Effector CD8-positive, alpha-beta T cell (primary cell): ENCODE measurements at regions not wholly inside any gene's neighbourhood (a gene's known extent, or its start where the extent isn't known, plus 50 kb on each side); places are given as distances from the start of the nearest gene placed in this dataset.
"Not testable (repeated sequence)": the region's sequence is repeated elsewhere in the genome, so short reads cannot be mapped to it uniquely, and the experiment has no call there.

Source experiments
- DNase-seq: peaks from one replicate; lab custom pipeline; 2025; lab: John Stamatoyannopoulos, UW

DNA sequence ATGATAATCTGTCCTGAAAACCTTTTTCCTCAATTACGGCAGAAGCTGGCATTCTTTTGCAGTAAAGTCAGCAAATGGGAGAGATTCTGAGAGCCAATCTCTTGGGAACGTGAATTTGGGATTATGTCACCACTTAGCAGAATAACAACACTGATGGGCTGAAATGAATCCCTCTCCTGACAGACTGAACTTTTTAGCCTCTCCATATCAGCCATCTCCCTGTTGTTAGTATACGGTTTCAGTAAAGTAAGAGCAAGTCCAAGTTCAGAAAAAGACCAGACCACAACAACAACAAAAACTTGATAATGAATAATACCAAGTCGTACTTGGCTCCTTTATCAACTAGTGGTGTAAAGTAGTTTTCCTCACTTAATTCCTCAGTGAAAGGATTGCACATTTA is 1048.8 kb downstream of the GATA3 start:
- DNase-seq = no peak

DNA sequence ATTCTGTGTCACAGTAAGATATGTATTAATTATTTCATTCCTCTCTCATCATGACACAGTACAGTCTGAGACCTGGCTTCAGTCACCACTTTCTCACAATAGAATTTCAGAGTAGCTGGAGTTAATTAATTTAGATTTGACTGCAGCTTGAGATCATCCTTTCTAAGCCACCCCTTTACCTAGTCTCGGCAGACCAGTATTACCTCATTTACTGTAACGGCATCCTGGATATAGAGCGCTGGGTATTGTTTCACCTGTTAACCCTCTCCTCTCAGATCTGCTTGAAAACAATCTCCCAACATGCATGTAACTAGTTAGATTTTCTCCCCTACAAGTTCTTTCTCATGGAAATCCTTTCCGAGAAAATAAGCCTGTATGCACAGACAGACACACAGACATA is 1057.5 kb downstream of the GATA3 start:
- no peak for DNase-seq

DNA sequence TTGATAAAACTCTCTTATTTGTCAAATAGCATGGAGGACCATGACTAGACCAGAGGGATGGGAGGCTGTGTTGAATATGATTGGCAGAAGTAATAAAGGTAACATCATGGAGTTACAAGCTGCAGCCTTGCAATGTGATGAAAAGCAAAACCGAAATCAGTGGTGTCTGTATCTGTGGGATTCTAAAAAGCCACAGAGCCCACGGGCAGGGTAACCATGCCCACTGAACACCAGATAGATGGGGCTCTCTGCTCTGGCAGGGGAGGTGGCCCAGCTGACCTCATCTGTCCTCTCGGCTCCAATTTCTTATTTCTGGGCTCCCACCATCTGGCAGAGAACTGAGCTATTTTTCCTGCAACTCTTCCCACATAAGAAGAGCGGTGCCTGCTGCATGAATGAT is 1072.2 kb downstream of the GATA3 start:
- no peak for DNase-seq

DNA sequence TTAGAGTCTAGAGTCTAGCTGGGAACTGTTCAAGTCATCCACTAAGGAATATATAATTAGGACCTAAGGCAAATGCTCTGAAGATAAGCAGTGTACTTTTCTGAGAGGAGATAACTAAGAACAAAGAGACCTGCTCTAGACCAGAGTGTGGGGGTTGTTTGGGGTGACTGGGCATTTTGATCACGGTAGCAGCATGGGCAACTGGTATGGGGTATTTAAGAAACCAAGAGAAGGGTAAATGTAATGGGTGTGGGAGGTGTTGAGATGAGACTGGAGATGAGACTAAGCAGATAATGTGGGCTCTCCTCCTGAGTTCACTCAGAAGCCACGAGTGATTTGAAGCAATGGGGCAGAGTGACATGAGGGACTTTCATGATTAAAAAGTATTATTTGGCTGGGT is 1082.9 kb downstream of the GATA3 start:
- DNase-seq = no peak

DNA sequence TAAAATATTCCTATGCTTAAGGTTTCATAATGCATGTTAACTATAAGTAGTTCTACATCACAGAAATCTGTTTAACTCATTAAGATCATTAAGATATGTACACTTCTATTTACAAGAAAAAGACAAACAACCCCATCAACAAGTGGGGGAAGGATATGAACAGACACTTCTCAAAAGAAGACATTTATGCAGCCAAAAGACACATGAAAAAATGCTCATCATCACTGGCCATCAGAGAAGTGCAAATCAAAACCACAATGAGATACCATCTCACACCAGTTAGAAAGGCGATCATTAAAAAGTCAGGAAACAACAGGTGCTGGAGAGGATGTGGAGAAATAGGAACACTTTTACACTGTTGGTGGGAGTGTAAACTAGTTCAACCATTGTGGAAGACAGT is 1084.3 kb downstream of the GATA3 start:
- not testable (repeated sequence) for DNase-seq

DNA sequence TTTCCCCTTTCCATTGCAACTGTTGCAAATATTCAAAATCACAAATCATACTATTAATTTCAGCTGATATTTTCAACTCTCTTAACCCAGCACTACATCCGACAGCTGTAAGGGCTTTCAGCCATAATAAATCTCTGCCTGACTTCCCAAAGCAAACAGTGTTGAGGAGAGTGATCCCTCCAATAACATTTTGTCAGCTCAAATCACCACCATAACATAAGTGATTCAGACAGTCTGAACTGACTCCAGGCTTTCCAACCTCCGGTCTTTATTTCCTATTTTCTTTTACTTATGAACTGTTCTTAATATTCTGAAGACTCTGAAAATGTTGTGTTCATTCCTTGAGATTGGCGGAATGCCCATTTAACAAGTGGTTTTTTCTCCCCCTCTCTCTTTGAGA is 1085.9 kb downstream of the GATA3 start:
- no peak for DNase-seq

DNA sequence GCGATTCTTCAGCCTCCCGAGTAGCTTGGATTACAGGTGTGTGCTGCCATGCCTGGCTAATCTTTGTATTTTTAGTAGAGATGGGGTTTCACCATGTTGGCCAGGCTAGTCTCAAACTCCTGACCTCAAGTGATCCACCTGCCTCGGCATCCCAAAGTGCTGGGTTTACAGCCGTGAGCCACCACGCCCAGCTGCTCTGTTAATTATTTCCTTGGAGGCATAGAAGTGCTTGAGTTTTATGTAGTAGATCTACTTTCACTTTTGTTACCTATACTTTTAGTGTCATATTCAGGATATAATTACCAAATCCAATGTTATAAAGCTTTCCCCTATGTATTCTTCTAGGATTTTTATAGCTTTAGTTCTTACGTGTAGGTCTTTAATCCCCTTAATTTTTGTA is 1093.0 kb downstream of the GATA3 start:
- DNase-seq = no peak

DNA sequence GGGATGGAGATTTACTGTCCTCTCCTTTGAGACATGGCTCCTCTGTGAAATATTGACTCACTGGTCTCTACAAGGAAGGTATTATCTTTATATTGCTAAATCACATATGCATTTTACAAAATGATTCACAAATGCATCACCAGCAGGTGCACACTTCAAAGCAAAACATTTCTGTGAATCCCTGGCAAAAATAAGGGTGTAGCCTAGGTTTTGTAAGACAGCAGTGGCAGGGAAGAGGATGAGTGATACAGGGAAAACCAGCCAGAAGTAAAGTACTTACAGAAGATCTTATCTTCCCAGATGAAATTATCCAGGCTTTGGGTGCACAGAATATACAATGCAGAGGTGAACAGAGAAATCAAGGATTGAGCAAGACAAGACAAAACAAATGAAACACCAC is 1094.6 kb downstream of the GATA3 start:
- no peak for DNase-seq

DNA sequence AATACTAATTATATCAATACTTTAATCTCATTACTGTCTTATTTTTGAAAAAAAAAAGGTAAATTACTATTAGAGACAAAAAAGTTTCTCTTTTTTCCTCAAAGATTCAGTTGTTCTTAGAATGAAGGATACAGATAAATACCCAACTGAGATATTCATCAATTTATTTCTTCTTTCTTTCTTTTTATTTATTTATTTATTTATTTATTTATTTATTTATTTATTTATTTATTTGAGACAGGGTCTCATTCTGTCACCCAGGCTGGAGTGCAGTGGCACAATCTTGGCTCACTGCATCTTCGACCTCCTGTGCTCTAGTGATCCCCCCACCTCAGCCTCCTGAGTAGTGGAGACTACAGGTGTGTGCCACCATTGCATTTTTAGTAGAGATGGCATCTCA is 1098.6 kb downstream of the GATA3 start:
- DNase-seq = not testable (repeated sequence)

DNA sequence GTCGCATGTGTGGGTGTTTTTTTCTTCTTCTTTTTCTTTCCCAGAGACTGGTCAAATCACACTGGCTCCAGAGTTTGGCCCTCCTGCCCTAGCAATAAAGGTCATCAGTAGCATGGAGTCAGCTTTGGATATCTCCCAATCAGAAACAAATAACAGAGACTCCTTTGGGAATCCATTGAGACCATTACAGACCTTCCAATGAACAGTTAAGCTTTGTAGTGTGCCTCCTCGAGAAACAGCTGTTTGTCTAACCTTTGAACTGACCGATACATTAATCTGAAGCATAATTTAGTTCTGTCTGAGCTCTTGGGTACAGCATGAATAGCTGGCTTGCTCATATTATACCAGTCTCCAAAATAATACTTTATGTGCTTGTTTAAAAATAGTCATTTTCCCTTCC is 1103.2 kb downstream of the GATA3 start:
- DNase-seq = no peak

DNA sequence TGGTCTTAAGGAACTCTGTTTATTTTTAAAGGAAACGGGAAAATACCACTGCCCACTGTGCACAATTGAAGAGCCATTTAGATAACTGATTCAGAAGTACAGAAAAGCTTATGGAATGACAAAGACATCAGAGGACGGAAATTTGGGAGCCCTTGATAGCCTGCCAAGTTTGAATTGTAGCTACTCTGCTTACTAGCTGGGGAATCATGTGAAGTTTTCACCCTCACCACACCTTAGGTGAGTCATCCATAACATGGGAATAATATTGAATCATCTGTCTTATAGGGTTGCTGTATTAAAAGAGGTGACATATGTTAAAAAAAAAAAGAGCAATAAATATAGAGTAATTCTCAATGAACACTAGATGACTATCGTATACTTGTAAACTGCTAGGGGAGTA is 1104.2 kb downstream of the GATA3 start:
- DNase-seq = no peak

DNA sequence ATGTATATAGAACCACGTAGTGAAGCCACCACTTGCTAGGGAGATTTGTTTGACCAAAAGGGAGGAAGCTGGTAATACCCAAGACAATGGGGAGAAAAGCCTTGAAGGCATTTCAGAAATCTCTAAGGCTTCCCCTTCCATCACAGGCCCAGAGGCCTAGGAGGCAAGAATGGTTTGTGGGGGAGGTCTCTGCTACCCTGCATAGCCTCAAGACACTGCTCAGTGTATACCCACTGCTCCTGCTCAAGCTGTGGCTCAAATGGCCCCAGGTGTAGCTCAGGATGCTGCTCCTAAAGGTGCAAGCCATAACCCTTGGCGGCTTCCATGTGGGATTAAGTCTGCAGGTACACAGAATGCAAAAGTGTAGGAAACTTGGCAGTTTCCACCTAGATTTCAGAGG is 1105.8 kb downstream of the GATA3 start:
- no peak for DNase-seq

DNA sequence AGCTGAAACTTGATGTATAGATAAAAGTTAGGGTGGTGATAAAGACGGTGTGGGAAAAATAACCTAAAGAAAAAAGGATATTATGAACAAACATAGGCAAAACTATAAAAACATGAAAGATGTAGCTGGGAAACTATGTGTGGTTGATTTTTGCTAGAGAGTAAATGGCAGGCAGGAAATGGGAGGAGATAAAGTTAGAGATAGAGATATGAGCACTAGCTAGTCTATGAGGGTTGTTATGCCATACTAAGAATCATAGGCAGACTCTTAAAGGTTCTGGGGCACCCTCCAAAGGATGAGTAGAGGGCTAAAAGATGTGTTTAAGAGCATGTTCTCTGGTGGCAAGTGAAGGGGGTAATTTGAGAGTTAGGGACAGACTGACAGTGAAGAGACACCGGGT is 1109.2 kb downstream of the GATA3 start:
- DNase-seq = no peak

DNA sequence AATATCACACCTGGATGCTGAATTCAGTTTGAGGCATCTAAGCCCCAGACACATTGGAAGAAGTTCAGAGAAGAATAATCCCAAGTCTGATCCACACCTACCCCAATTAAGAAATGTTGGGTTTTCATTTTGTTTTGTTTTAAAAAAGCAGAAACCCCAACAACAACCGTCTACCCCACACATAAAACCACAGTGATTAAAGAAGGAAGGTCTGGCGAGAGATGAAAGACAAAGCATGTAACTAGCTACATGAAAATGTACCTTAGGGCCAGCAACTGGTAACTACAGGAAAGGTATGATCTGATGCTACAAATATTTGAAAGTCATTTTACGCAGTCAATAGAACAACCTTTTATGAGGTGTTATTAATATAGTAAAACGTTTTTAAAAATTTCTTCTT is 1112.3 kb downstream of the GATA3 start:
- DNase-seq = no peak

DNA sequence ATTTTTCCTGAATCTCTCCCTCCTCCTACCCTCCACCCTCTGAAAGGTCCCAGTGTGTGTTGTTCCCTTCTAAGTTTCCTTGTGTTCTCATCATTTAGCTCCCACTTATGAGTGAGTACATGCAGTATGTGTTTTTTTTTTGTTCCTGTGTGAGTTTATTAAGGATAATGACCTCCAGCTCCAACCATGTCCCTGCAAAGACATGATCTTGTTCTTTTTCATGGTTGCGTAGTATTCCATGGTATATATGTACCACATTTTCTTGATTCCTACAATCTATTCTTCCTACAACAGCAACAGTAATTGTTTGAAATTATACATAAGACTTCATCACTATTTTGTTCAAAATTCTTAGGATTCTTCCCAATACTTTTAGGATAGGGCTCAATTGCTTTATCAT is 1117.8 kb downstream of the GATA3 start:
- no peak for DNase-seq

DNA sequence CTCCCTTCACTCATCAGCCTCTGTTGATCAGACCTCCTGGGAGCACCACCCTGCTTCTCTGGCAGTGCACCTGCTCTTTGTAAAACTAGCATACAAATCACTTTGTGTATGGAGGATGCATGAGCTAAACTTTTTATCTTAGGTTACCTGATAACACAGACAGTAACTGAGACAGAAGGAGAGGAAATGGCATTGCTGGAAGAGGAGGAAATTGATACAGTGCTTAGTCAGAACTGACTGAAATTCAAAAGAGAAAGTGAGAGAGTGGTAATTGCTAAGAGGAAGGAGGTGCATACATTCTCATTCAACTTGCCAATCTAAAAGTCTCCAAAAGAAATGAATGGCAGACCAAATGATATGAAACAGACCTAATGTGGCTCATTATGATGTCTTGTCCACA is 1120.7 kb downstream of the GATA3 start:
- no peak for DNase-seq

DNA sequence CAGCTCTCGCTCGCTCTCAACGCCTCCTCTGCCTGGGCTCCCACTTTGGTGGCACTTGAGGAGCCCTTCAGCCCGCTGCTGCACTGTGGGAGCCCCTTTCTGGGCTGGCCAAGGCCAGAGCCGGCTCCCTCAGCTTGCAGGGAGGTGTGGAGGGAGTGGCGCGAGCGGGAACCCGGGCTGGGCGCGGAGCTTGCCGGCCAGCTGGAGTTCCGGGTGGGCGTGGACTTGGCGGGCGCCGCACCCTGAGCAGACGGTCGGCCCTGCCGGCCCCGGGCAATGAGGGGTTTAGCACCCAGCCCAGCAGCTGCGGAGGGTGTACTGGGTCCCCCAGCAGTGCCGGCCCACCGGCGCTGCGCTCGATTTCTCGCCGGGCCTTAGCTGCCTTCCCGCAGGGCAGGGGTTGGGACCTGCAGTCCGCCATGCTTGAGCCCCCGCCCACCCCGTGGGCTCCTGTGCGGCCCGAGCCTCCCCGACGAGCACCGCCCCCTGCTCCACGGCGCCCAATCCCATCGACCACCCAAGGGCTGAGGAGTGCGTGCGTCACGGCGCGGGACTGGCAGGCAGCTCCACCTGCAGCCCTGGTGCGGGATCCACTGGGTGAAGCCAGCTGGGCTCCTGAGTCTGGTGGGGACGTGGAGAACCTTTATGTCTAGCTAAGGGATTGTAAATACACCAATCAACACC is 1128.9 kb downstream of the GATA3 start:
- DNase-seq = not testable (repeated sequence)

DNA sequence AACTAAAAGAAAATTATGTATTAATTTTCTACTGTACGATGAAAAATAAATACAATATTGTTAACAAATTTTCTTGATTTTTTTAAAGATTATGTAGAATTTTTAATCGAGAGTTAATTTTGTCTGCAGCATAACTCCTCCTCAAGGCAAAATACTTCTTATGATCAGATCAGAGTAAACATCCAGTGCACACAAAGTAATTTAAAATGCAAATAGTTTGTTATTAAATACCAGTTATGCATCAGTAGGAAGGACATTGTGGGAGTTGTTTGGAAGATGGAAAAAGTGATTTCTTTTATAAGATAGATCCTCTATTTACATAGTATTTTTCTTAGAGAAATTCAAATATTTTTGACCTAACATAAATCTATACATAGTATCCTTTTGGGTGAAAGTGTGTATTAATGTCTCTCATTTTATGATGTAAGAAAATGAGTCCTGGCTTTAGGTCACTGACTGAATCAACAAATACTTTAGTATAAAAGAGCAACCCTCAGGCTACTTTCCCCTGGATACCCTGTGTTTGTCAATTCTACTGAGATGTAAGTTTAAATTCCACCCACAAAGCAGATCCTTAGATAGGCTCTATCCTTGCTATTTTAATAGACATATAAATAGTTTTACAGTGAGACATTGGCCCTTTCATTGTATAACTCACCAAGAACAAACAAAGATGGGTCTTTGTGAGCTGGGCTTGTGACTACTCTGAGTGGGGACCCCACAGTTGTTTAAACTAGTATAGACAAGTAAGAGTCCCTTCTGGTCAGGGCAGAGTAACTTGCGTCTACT is 1133.7 kb downstream of the GATA3 start:
- DNase-seq = no peak

DNA sequence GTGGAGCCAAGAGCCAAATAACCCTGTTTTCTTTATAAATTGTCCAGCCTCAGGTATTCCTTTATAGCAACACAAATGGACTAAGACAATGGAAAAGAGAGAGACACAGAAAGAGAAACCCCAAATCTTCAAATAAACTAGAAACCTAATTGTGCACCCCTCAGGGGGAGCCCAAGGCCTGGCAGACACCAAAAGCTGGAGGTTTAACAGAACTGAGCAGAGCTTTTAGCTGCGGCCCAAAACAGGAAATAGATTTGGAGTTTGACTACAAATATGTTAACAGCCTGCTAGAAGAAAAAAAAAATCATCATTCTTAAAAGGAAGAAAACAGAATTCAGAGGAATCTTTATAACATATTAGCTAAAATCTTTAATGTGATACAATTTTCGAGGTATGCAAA is 1135.0 kb downstream of the GATA3 start:
- no peak for DNase-seq

DNA sequence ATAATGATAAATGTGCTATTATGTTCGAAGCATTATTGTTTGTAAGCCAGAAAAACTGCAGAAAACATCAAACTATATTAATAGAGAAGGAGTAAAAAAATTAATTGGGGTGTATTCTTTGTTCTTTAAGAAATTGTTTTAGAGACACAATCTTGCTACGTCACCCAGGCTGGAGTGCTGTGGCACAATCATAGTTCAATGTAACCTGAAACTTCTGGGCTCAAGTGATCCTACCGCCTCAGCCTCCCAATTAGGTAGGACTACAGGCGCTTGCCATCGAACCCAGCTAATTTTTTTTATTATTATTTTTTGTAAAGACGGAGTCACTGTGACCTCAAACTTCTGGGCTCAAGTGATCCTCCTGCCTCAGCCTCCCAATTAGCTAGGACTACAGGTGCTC is 1138.6 kb downstream of the GATA3 start:
- DNase-seq = no peak

DNA sequence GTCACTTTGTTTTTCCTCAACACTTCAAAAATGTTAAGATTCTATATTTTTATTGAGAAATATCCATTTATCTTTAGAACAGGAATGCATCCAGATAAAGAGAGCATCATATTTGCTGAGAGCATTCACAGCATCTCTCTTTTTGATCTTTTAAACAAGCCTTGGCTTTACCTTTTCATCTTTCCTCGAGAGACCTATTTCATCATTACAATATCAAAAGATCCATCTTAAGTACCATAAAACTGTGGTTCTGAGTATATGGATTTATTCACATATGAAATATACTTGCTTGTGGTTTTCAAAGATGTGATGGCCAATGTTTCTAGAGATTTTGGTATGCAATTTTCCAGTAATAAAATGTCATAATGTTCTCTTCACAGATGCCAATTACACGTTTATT is 1140.9 kb downstream of the GATA3 start:
- DNase-seq = no peak

DNA sequence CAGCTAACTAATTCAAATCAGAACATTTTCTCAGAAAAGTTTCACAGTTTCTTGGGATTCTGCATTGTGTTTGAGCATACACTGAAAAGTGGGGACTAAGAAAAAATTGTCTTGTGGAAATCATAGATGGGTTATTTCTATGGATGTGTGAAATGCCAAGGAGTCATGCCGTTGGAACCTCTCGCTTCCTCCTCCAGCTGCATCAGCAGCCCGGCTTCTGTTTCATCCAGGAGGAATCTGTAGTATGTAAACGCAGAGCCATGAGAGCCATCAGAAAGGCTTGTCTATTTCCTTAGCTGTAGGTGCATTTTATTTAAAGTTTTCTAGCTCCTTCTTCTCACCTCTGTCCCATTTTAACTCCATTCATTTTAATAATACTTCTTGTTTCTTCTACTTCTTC is 1144.1 kb downstream of the GATA3 start:
- no peak for DNase-seq

DNA sequence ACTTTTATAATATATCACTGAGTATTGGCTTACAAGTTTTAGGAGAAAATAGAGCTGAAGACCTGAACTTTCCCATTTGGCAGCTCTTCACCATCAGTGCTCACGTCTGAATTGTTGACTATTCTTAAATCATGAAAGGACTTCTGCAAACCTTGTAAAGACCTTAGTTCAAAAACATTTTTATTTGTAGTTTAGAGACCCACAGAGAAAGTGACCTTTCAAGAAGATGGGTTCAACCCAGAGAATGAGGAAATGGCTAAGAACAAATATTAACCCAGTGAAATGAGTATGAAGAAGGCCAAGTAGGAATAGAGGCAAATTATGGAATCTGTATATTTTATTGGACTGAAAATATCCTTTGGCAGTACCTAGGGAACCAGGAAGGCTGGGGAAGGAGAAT is 1151.1 kb downstream of the GATA3 start:
- no peak for DNase-seq
